IMR-90 (cell line): ENCODE measurements at regions not wholly inside any gene's neighbourhood (a gene's known extent, or its start where the extent isn't known, plus 50 kb on each side); places are given as distances from the start of the nearest gene placed in this dataset.

Experiments
- ATAC-seq: fragments of 200-7000 bp; cut with Tn5 transposase; 2 replicates; pipeline ENCODE4 v1.9.1; 2020; ENCODE audit warnings: low read depth, mild to moderate bottlenecking, moderate library complexity
- BruUV-seq: library from RNA; stranded (reverse); fragments of 400-500 nt; replicated peaks from 2 replicates; lab custom pipeline; 2021; lab: Mats Ljungman, UMichigan
- CTCF ChIA-PET: fragments of 300-600 bp; formaldehyde crosslinking; extraction: SDS; loops from one replicate; lab custom pipeline; 2021; ENCODE audit warnings: antibody characterized with exemption; lab: Yijun Ruan, JAX
- POLR2A ChIA-PET: fragments of 300-600 bp; sonication (Branson Sonifier 250); formaldehyde crosslinking; loops from one replicate; lab custom pipeline; 2022; ENCODE audit warnings: antibody characterized with exemption; ENCODE audit not compliant: unreplicated experiment; lab: Charles Lee
- DNase-seq: peaks from one replicate; pipeline ENCODE4 v3.0.0; 2013
- H2AFZ ChIP-seq: replicated peaks from 2 replicates; pipeline ENCODE3; 2013; ENCODE audit warnings: low read length, mild to moderate bottlenecking; ENCODE audit not compliant: poor library complexity
- H2AK5ac ChIP-seq: 2 replicates; pipeline ENCODE4 v1.6.1; 2013; ENCODE audit warnings: low read depth, low read length, inconsistent platforms
- H2AK9ac ChIP-seq: replicated peaks from 2 replicates; pipeline ENCODE3; 2013; ENCODE audit warnings: mild to moderate bottlenecking, low read depth, low read length, moderate library complexity; ENCODE audit not compliant: poor library complexity
- H2BK120ac ChIP-seq: 2 replicates; pipeline ENCODE4 v1.6.1; 2013; ENCODE audit warnings: low read depth, low read length, inconsistent platforms
- H2BK15ac ChIP-seq: 3 replicates; pipeline ENCODE4 v1.6.1; 2013; ENCODE audit warnings: low read depth, low read length, inconsistent platforms
- H2BK20ac ChIP-seq: 2 replicates; pipeline ENCODE4 v1.6.1; 2013; ENCODE audit warnings: low read depth, mild to moderate bottlenecking, inconsistent platforms, low read length, moderate library complexity
- H2BK5ac ChIP-seq: 2 replicates; pipeline ENCODE4 v1.6.1; 2013; ENCODE audit warnings: mild to moderate bottlenecking, low read depth, low read length, inconsistent platforms; ENCODE audit not compliant: poor library complexity, severe bottlenecking
- H3K14ac ChIP-seq: replicated peaks from 2 replicates; pipeline ENCODE4 v1.6.1; 2013; ENCODE audit warnings: low read depth, low read length, inconsistent platforms
- H3K18ac ChIP-seq: 2 replicates; pipeline ENCODE4 v1.6.1; 2013; ENCODE audit warnings: low read depth, low read length, control low read depth
- H3K23ac ChIP-seq: 2 replicates; pipeline ENCODE4 v1.6.1; 2013; ENCODE audit warnings: low read depth, low read length, inconsistent platforms
- H3K27ac ChIP-seq: 2 replicates; pipeline ENCODE4 v1.5.1; 2013; ENCODE audit warnings: mild to moderate bottlenecking, control low read depth, low read length; ENCODE audit not compliant: insufficient read depth
- H3K27me3 ChIP-seq: 2 replicates; pipeline ENCODE4 v1.6.1; 2013; ENCODE audit warnings: low read length; ENCODE audit not compliant: control insufficient read depth, insufficient read depth
- H3K36me3 ChIP-seq: 2 replicates; pipeline ENCODE4 v1.6.1; 2013; ENCODE audit warnings: low read length, mixed read lengths; ENCODE audit not compliant: control insufficient read depth, insufficient read depth
- H3K4ac ChIP-seq: 2 replicates; pipeline ENCODE4 v1.6.1; 2013; ENCODE audit warnings: low read depth, low read length, inconsistent platforms
- H3K4me1 ChIP-seq: 2 replicates; pipeline ENCODE4 v1.6.1; 2013; ENCODE audit warnings: low read length, mixed read lengths; ENCODE audit not compliant: control insufficient read depth, insufficient read depth
- H3K4me2 ChIP-seq: 2 replicates; pipeline ENCODE4 v1.6.1; 2013; ENCODE audit warnings: low read depth, mild to moderate bottlenecking, control low read depth, low read length, moderate library complexity
- H3K4me3 ChIP-seq: 2 replicates; pipeline ENCODE4 v1.5.1; 2013; ENCODE audit warnings: low read depth, mild to moderate bottlenecking, control low read depth, low read length, moderate library complexity; ENCODE audit not compliant: insufficient read depth
- H3K56ac ChIP-seq: 2 replicates; pipeline ENCODE4 v1.6.1; 2013; ENCODE audit warnings: low read length, inconsistent platforms; ENCODE audit not compliant: insufficient read depth; ENCODE audit errors: extremely low read depth
- H3K79me1 ChIP-seq, 2 experiments: 2 replicates each; pipeline ENCODE4 v1.6.1; 2013; ENCODE audit warnings: low read length in 2 of 2, inconsistent platforms in 1 of 2, low read depth in 1 of 2
- H3K9ac ChIP-seq: 2 replicates; pipeline ENCODE4 v1.6.1; 2013; ENCODE audit warnings: low read depth, low read length, control low read depth
- H3K9me1 ChIP-seq: 2 replicates; pipeline ENCODE4 v1.6.1; 2013; ENCODE audit warnings: low read length, inconsistent platforms; ENCODE audit not compliant: insufficient read depth
- H3K9me3 ChIP-seq: 2 replicates; pipeline ENCODE4 v1.6.1; 2013; ENCODE audit warnings: low read length; ENCODE audit not compliant: control insufficient read depth, insufficient read depth
- H4K20me1 ChIP-seq: 2 replicates; pipeline ENCODE4 v1.6.1; 2013; ENCODE audit warnings: low read length, inconsistent platforms; ENCODE audit not compliant: insufficient read depth
- H4K5ac ChIP-seq: 2 replicates; pipeline ENCODE4 v1.6.1; 2013; ENCODE audit warnings: mild to moderate bottlenecking, low read depth, low read length, control low read depth
- H4K8ac ChIP-seq, 2 experiments: 2 replicates each; pipeline ENCODE4 v1.6.1; 2013; ENCODE audit warnings: low read depth in 2 of 2, low read length in 2 of 2, control low read depth in 1 of 2, inconsistent platforms in 1 of 2
- H4K91ac ChIP-seq: 2 replicates; pipeline ENCODE4 v1.6.1; 2013; ENCODE audit warnings: low read depth, low read length, inconsistent platforms; ENCODE audit not compliant: insufficient read depth
- MXI1 ChIP-seq: IDR thresholded peaks from 2 replicates; pipeline ENCODE4 v1.6.1; 2012; ENCODE audit warnings: low read depth, mild to moderate bottlenecking, low read length, moderate library complexity, borderline replicate concordance
- WGBS, 2 experiments: methylation state at CpG; one replicate each; pipeline versions ENCODE4 v1.1.5 to v1.1.7; 2013; ENCODE audit warnings: missing lambda C conversion rate in 2 of 2; ENCODE audit not compliant: insufficient read length in 1 of 2; ENCODE audit errors: extremely low coverage in 2 of 2; 5-methylcytosine and 5-hydroxymethylcytosine counted together
- dilution Hi-C: fragments of 300-500 bp; cut with HindIII; formaldehyde crosslinking; loops from one replicate; pipeline ENCODE4 v1.14.3; 2018; ENCODE audit warnings: low sequenced_read_pairs; ENCODE audit not compliant: unreplicated experiment
- in situ Hi-C: fragments of 300-500 bp; cut with MboI; formaldehyde crosslinking; loops from 3 replicates; pipeline ENCODE4 v1.14.3; 2019; ENCODE audit warnings: low sequenced_read_pairs, inconsistent platforms, mixed read lengths
- intact Hi-C: fragments of 100-400 bp; cut with micrococcal nuclease; formaldehyde crosslinking; loops from 2 replicates; pipeline ENCODE4 v1.10.0; 2022

- no peak overlapping the region for H4K8ac ChIP-seq
- H2AK9ac ChIP-seq = no peak overlapping the region
- no peak overlapping the region for H4K91ac ChIP-seq
- H3K27ac ChIP-seq = no peak overlapping the region
- no peaks in the 10 kb centered on the region for H4K20me1 ChIP-seq
- dilution Hi-C loops = no loop called here
- no peak overlapping the region for H3K4me2 ChIP-seq
- H4K5ac ChIP-seq = no peak overlapping the region
- no peaks in the 10 kb centered on the region for H3K27me3 ChIP-seq
- no peak overlapping the region for H3K23ac ChIP-seq
- no peaks in the 10 kb centered on the region for H3K9me1 ChIP-seq
- H2AK5ac ChIP-seq = no peak overlapping the region
- TF ChIP-seq MXI1 = no peak
- no peak overlapping the region for H3K4me3 ChIP-seq
- ATAC-seq = no peak
- no peak overlapping the region for H3K4ac ChIP-seq
- H3K79me1 ChIP-seq = no peaks in the 10 kb centered on the region
- intact Hi-C loops = no loop called here
- in situ Hi-C loops = no loop called here
- no CpG with 5 or more reads among the region's 1 CpG for WGBS, 2 experiments
- ChIA-PET CTCF (no interaction called here), POLR2A (no interaction called here)
- no peak overlapping the region for H2BK5ac ChIP-seq
- H3K36me3 ChIP-seq = no peaks in the 10 kb centered on the region
- no peak overlapping the region for H3K9ac ChIP-seq
- H3K18ac ChIP-seq = no peak overlapping the region
- H2BK20ac ChIP-seq = no peak overlapping the region
- H3K9me3 ChIP-seq = no peaks in the 10 kb centered on the region
- H2BK120ac ChIP-seq = no peak overlapping the region
- no TSS peak for BruUV-seq
- H3K4me1 ChIP-seq = no peaks in the 10 kb centered on the region
- DNase-seq = no peak
- no peak overlapping the region for H3K14ac ChIP-seq
- H2AFZ ChIP-seq = no peak overlapping the region
- no peak overlapping the region for H3K56ac ChIP-seq
- no peak overlapping the region for H2BK15ac ChIP-seq
These were observed 287.4 kb downstream of the CDK5RAP2 start for GRCh38 chr9:120292606-120293005.
